Thyroid gland (tissue), 4 donors: ENCODE measurements at regions not wholly inside any gene's neighbourhood (a gene's known extent, or its start where the extent isn't known, plus 50 kb on each side); places are given as distances from the start of the nearest gene placed in this dataset.

Experiments
- CTCF ChIP-seq, 6 experiments: fragments of 200-600 bp in 3 of 6; fragments of 450-650 bp in 3 of 6; sonication (generic) in 3 of 6; IDR thresholded peaks; one replicate each; pipeline ENCODE4 v1.5.1; 2016 to 2019; ENCODE audit warnings: antibody characterized with exemption in 6 of 6, mild to moderate bottlenecking in 2 of 6, inconsistent platforms in 1 of 6, moderate library complexity in 1 of 6
- POLR2A ChIP-seq, 2 donors: fragments of 450-650 bp; IDR thresholded peaks; one replicate each; pipeline ENCODE4 v1.6.1; 2017; ENCODE audit warnings: antibody characterized with exemption in 2 of 2, mild to moderate bottlenecking in 2 of 2, moderate library complexity in 1 of 2

DNA sequence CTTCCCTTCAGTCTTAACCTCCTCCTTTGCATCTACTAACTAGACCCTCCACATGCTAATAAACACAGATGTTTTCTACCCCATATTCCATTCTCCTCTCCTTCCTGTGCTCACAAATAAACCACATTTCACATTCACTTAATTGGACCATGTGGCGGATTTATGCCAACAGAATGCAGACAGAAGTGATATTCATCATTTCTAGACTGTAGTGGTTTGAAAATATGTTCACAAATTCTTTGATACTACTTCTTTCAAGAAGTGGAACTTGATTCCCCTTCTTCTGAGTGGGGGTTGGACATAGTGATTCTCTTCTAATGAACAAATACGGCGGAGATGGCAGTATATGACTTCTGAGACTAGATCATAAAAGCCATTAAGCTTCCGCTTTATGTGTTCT, 73.5 kb upstream of the SPTBN1 start:
- TF ChIP-seq CTCF (IDR thresholded peaks at IDR 0.05) (no peak), POLR2A (IDR thresholded peaks at IDR 0.05) (no peak)
